ENCODE measurements at regions not wholly inside any gene's neighbourhood (a gene's known extent, or its start where the extent isn't known, plus 50 kb on each side); places are given as distances from the start of the nearest gene placed in this dataset.

DNA sequence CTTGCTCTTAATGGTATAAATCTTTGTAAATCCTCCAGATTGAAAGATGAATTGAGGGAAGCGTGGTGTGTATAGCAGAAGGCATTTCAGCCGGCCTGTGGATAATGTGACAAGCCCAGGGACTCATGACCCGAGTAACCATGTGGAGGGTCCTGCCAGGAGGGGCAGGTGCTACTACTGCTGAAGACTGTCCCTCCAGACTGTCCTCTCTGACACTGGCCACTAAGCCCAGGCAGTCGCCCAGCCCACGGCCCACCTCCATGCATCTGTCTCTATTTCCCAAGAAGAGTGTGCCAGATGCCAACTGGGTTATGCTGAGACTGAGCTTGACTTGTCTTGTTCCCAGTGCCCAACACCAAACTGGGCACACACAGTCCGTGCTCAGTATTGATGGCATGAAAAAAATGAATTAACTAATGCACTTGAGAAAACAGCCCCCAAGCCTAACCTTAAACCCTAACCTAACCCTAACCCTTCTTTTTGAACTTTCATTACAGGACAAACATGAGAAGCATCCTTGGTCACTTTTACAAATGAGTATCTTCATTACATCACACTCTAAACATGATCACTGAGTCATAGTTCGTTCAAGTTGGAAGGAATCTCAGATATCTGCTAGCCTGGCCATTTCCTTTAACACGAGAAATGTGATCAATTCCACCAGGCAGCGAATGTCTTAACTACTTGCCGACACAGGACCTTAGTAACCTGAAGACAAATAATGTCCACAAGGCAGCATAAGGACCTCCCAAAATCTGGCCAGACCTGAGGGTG, 182.2 kb upstream of the RREB1 start:
- TF ChIP-seq POLR2A (IDR thresholded peaks at IDR 0.05) (no peak), EP300 (IDR thresholded peaks at IDR 0.05) (no peak)
- TF ChIP-seq, protein P1, sequence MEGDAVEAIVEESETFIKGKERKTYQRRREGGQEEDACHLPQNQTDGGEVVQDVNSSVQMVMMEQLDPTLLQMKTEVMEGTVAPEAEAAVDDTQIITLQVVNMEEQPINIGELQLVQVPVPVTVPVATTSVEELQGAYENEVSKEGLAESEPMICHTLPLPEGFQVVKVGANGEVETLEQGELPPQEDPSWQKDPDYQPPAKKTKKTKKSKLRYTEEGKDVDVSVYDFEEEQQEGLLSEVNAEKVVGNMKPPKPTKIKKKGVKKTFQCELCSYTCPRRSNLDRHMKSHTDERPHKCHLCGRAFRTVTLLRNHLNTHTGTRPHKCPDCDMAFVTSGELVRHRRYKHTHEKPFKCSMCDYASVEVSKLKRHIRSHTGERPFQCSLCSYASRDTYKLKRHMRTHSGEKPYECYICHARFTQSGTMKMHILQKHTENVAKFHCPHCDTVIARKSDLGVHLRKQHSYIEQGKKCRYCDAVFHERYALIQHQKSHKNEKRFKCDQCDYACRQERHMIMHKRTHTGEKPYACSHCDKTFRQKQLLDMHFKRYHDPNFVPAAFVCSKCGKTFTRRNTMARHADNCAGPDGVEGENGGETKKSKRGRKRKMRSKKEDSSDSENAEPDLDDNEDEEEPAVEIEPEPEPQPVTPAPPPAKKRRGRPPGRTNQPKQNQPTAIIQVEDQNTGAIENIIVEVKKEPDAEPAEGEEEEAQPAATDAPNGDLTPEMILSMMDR (IDR thresholded peaks at IDR 0.05), result no peak
